ENCODE measurements at regions not wholly inside any gene's neighbourhood (a gene's known extent, or its start where the extent isn't known, plus 50 kb on each side); places are given as distances from the start of the nearest gene placed in this dataset.

DNA sequence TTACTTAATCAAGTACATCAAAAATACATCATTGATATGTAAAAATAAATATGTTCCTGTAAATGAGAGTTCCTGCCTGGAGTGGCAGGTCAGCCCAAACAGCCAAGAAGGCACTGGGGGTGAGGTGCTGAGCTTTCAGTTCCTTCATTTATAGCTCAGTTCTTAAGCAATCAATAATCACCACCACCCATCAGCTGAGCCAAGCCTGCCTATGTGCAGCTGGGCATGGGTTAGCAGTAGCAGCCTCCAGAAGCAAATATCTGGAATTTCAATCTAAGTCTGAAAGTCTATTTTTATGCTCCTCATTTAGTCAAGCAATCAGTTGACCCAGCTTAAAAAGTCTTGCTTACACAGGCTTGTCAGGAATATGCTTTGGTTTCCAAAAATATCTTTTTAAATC, 811.0 kb upstream of the AMELY start:
- TF ChIP-seq, protein P1, sequence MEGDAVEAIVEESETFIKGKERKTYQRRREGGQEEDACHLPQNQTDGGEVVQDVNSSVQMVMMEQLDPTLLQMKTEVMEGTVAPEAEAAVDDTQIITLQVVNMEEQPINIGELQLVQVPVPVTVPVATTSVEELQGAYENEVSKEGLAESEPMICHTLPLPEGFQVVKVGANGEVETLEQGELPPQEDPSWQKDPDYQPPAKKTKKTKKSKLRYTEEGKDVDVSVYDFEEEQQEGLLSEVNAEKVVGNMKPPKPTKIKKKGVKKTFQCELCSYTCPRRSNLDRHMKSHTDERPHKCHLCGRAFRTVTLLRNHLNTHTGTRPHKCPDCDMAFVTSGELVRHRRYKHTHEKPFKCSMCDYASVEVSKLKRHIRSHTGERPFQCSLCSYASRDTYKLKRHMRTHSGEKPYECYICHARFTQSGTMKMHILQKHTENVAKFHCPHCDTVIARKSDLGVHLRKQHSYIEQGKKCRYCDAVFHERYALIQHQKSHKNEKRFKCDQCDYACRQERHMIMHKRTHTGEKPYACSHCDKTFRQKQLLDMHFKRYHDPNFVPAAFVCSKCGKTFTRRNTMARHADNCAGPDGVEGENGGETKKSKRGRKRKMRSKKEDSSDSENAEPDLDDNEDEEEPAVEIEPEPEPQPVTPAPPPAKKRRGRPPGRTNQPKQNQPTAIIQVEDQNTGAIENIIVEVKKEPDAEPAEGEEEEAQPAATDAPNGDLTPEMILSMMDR (conservative IDR thresholded peaks at IDR 0.05; ENCODE audit: low read length): no peak
- TF ChIP-seq EZH2phosphoT487 (IDR thresholded peaks at IDR 0.05; ENCODE audit: borderline replicate concordance, low read depth, low read length): no peak

All from OCI-LY7 (cell line).